Bronchial epithelial cell (primary cell): ENCODE measurements at regions not wholly inside any gene's neighbourhood (a gene's known extent, or its start where the extent isn't known, plus 50 kb on each side); places are given as distances from the start of the nearest gene placed in this dataset.

ENCODE experiments used
- DNase-seq: peaks from one replicate; pipeline ENCODE4 v3.0.0-alpha.2; 2010; ENCODE audit warnings: low read depth
- FAIRE-seq: peaks from 2 replicates; lab custom pipeline; 2011; peaks lifted over from hg19 to GRCh38; lab: Jason Lieb, UNC
- H3K27me3 ChIP-seq: 2 replicates; pipeline ENCODE4 v1.5.1; 2011; ENCODE audit warnings: low read length; ENCODE audit not compliant: control insufficient read depth, insufficient read depth
- H3K36me3 ChIP-seq: 2 replicates; pipeline ENCODE4 v1.5.1; 2011; ENCODE audit warnings: low read length; ENCODE audit not compliant: control insufficient read depth, insufficient read depth
- H3K4me3 ChIP-seq: 2 replicates; pipeline ENCODE4 v1.5.1; 2011; ENCODE audit warnings: mild to moderate bottlenecking, low read depth, low read length, control low read depth
- TF ChIP-seq, protein P1 (sequence below): IDR thresholded peaks from 2 replicates; pipeline ENCODE4 v1.5.1; 2011; ENCODE audit warnings: mild to moderate bottlenecking, moderate library complexity, low read length, control low read depth, inconsistent platforms; ENCODE audit not compliant: insufficient read depth, severe bottlenecking

DNA sequence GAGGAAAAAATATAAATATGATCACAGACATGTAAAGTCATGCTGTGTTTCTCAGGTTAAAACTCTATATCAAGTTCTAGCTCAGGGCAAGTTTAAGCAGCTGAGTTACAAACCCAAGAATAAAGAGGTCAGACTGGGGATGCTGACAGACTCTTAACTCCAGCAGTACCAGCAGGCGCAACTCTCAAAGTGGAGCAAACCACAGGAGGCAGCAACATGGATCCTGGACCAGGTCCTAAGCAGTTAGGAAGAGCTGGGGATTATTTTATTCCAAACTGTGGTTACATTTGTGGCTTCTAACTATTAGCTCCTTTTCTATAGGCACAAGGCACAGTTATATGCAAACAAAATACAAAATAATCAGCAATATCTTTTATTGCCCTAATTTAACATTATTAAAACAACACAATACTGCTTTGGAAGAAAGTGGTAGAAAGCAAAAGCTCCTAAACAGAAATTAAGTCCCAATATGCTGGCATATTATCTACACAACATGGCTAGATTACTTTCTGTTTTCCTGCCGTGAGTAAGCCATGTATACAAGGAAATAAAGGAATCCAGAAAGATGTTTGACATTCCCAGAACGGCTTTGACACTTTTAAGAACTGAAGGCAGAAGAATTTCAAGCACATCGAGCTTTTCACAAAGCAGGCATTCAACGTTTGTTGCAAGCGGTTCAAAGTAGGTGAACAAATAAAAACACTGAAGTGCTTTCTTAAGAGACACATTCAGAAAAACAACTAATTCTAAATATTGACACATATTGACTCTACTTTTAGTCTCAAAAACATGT is 378.8 kb upstream of the ZNF608 start:
- FAIRE-seq (no peak), DNase-seq (peak; percentile 28)
- H3K27me3 ChIP-seq, result no peaks in the 10 kb centered on the region
- TF ChIP-seq, protein P1, sequence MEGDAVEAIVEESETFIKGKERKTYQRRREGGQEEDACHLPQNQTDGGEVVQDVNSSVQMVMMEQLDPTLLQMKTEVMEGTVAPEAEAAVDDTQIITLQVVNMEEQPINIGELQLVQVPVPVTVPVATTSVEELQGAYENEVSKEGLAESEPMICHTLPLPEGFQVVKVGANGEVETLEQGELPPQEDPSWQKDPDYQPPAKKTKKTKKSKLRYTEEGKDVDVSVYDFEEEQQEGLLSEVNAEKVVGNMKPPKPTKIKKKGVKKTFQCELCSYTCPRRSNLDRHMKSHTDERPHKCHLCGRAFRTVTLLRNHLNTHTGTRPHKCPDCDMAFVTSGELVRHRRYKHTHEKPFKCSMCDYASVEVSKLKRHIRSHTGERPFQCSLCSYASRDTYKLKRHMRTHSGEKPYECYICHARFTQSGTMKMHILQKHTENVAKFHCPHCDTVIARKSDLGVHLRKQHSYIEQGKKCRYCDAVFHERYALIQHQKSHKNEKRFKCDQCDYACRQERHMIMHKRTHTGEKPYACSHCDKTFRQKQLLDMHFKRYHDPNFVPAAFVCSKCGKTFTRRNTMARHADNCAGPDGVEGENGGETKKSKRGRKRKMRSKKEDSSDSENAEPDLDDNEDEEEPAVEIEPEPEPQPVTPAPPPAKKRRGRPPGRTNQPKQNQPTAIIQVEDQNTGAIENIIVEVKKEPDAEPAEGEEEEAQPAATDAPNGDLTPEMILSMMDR, result no peak
- H3K4me3 ChIP-seq, result no peak overlapping the region
- no peaks in the 10 kb centered on the region for H3K36me3 ChIP-seq

DNA sequence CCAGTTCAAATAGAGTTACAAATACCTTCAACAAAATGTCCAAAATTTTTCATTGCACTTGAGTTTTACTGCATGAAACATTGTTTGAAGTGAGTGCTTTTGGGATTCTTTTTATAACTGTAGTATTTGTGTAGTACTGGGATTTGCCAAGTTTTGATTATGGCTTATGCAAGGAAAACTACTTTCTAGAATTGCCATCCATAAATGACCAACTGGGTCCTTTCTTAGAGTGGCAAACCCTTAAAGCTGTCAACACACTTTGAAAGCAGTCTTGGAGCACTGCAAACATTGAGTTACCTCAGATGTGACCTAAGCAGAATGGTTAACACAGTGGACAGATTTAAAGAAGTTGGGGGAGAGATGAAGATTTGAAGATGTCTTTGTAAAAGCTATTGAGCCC is 379.6 kb upstream of the ZNF608 start:
- TF ChIP-seq, protein P1, result no peak
- no peak for FAIRE-seq

DNA sequence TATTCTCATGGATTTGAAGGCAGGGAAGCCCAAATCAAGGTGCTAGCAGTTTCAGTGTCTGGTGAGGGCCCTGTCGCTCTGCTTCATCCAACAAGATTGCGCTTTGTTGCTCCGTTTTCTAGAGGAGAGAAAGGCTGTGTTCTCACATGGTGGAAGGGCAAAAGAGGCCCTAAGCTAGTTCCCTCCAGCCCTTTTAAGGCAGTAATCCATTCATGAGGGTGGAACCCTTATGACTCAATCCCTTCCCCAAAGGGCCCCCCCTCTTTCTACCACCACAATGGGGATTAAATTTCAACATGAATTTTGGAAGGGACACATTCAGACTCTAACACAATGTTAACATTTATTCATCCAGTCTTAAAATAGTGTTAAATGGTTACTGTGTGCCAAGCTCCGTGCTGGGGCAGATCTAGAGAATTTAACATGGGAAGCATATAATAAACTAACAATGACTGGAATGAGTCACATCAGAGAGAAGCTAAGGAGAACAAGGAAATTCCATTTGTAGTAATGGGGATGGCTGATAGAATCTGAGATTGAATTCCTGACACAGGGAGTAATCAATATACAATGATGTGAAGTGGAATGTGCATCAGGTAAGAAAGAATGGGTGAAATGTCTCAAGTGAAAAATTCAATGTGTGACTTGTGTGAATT is 382.8 kb upstream of the ZNF608 start:
- TF ChIP-seq, protein P1, result no peak
- Histone ChIP-seq H3K36me3 (no peaks in the 10 kb centered on the region), H3K27me3 (no peaks in the 10 kb centered on the region), H3K4me3 (no peak overlapping the region)
- peak; percentile 56 for DNase-seq
- no peak for FAIRE-seq

More for the DNA sequence above, 379.6 kb upstream of the ZNF608 start:
- no peaks in the 10 kb centered on the region for H3K27me3 ChIP-seq
- H3K4me3 ChIP-seq, result no peak overlapping the region
- DNase-seq, result no peak
- H3K36me3 ChIP-seq, result no peaks in the 10 kb centered on the region

DNA sequence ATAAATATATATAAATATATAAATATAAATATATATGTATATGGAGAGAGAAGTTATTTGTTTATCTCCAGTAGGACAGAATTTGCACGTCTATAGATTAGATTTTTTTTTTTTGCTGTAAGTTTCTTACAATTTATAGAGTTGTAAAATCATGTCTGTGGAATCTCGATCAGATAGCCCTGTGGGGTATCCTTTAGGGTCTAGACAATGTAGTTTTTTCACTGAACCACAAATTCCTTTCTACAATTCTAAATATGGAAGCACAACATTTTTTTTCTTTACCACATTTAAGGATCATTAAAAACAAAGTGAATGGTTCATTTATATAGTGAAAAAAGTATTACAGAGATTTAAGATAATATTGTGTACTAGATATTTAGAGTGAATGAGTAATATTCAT is 384.2 kb upstream of the ZNF608 start:
- Histone ChIP-seq H3K27me3 (no peaks in the 10 kb centered on the region), H3K36me3 (no peaks in the 10 kb centered on the region), H3K4me3 (no peak overlapping the region)
- TF ChIP-seq, protein P1, result no peak
- FAIRE-seq, result no peak
- DNase-seq, result no peak

DNA sequence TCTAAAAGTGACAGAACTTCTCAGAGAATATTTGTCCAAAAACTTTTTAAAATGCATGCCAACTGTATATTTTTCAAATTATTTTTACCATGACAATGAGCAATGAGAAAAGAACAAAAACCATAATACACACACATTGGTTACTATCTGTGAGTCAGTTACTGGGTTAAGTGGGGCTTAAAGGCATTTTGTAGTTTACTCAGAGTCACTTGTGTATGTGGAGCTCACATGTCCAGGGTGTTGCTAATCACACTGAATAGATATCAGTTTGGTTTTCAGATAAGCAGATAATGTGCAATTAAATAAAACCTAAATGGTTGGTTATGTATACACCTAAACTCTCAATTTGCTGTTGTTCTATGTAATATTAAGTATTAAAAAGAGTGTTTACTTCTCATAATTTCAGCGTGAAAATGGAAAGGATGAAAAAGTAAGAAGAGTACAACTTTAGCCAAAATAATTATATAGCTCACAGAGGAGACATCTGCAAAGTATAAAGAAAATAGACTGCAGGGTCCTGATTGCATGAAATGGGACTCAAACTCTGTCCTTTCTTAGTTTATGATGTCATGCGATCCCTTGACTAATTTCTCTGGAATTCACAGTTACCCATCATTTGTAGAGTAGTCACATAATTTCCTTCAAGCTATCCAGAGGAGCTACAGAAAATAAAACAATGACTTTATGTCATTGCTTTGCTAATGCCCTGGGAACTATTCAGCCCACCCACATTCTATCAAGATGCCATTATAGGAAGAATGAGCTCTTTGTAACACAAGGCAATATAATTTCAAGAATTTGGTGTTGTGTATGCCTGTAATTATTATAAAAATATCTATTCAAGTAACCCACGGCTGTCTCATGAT is 388.0 kb upstream of the ZNF608 start:
- DNase-seq, result peak; percentile 40
- TF ChIP-seq, protein P1, result no peak
- Histone ChIP-seq H3K36me3 (no peaks in the 10 kb centered on the region), H3K27me3 (no peaks in the 10 kb centered on the region), H3K4me3 (no peak overlapping the region)
- FAIRE-seq, result no peak
